K562 (cell line): ENCODE measurements at regions not wholly inside any gene's neighbourhood (a gene's known extent, or its start where the extent isn't known, plus 50 kb on each side); places are given as distances from the start of the nearest gene placed in this dataset.

Experiments
- ATAC-seq: fragments of 200-7000 bp; cut with Tn5 transposase; 3 replicates; pipeline ENCODE4 v1.9.1; 2020; ENCODE audit warnings: moderate library complexity
- BruUV-seq: library from RNA; stranded (reverse); fragments of 400-500 nt; replicated peaks from 2 replicates; lab custom pipeline; 2021; lab: Mats Ljungman, UMichigan
- CTCF ChIA-PET: fragments of 300-600 bp; formaldehyde crosslinking; extraction: SDS; loops from one replicate; lab custom pipeline; 2021; ENCODE audit warnings: low intra/inter-chr PET ratio; lab: Yijun Ruan, JAX
- POLR2A ChIA-PET: fragments of 300-600, 350-650 bp; sonication (Branson Sonifier 250); formaldehyde crosslinking; extraction: SDS; loops from one replicate; lab custom pipeline; 2021; ENCODE audit warnings: antibody characterized with exemption, inconsistent platforms; lab: Yijun Ruan, JAX
- DNase-seq, 4 experiments: peaks; one replicate each; pipeline versions ENCODE4 v3.0.0 to v3.0.0-alpha.2; 2011 to 2018; ENCODE audit warnings: low spot score in 3 of 4, mixed read lengths in 3 of 4; ENCODE audit errors: extremely low read depth in 1 of 4
- FAIRE-seq: peaks from 2 replicates; lab custom pipeline; 2011; peaks lifted over from hg19 to GRCh38; lab: Jason Lieb, UNC
- H2AFZ ChIP-seq: 2 replicates; pipeline ENCODE4 v1.6.0; 2011; ENCODE audit warnings: low read depth, low read length, control low read depth, inconsistent platforms
- H3K27ac ChIP-seq: fragments of 200-600 bp; 3 replicates; pipeline ENCODE4 v1.8.0; 2011; ENCODE audit warnings: low read depth, mild to moderate bottlenecking, control low read depth, inconsistent platforms, low read length, moderate library complexity, mixed read lengths; ENCODE audit errors: extremely low read depth
- H3K27me3 ChIP-seq, 2 experiments: fragments of 300-600 bp in 1 of 2; 2 replicates in 1 of 2; 3 replicates in 1 of 2; pipeline versions ENCODE4 v1.6.0 to v1.8.0; 2011; ENCODE audit warnings: inconsistent platforms in 2 of 2, low read length in 2 of 2, mild to moderate bottlenecking in 1 of 2, mixed read lengths in 1 of 2, moderate library complexity in 1 of 2; ENCODE audit not compliant: control insufficient read depth in 2 of 2, insufficient read depth in 2 of 2
- H3K36me3 ChIP-seq: fragments of 300-600 bp; 3 replicates; pipeline ENCODE4 v1.8.0; 2011; ENCODE audit warnings: mild to moderate bottlenecking, low read length, inconsistent platforms; ENCODE audit not compliant: control insufficient read depth, insufficient read depth
- H3K4me1 ChIP-seq, 2 experiments: fragments of 200-600 bp in 1 of 2; replicated peaks in 1 of 2; 2 replicates in 1 of 2; 3 replicates in 1 of 2; pipeline versions ENCODE4 v1.5.1 to v1.8.0; 2011; ENCODE audit warnings: inconsistent platforms in 2 of 2, low read length in 2 of 2, mild to moderate bottlenecking in 1 of 2, mixed read lengths in 1 of 2, moderate library complexity in 1 of 2; ENCODE audit not compliant: control insufficient read depth in 2 of 2, insufficient read depth in 2 of 2
- H3K4me2 ChIP-seq: 2 replicates; pipeline ENCODE4 v1.6.1; 2011; ENCODE audit warnings: low read length, control low read depth, inconsistent platforms, mixed read lengths; ENCODE audit not compliant: insufficient read depth
- H3K4me3 ChIP-seq: fragments of 200-600 bp; sonication (generic), shearing (Covaris generic); 2 replicates; pipeline ENCODE4 v1.5.1; 2016; ENCODE audit warnings: control low read depth, inconsistent platforms
- H3K79me2 ChIP-seq: fragments of 200-600 bp; 3 replicates; pipeline ENCODE4 v1.8.0; 2011; ENCODE audit warnings: low read length, inconsistent platforms; ENCODE audit not compliant: control insufficient read depth, insufficient read depth
- H3K9ac ChIP-seq, 2 experiments: 2 replicates each; pipeline versions ENCODE4 v1.6.0 to v1.6.1; 2011; ENCODE audit warnings: low read depth in 2 of 2, low read length in 2 of 2, control low read depth in 1 of 2, inconsistent platforms in 1 of 2, mild to moderate bottlenecking in 1 of 2, mixed read lengths in 1 of 2; ENCODE audit not compliant: insufficient read depth in 1 of 2
- H3K9me1 ChIP-seq: one replicate; pipeline ENCODE4 v1.6.0; 2011; ENCODE audit warnings: inconsistent platforms, mild to moderate bottlenecking, low read length, moderate library complexity; ENCODE audit not compliant: control insufficient read depth, insufficient read depth
- H3K9me3 ChIP-seq: replicated peaks from 2 replicates; pipeline ENCODE4 v1.5.1; 2011; ENCODE audit warnings: low read depth, low read length, inconsistent platforms; ENCODE audit not compliant: control insufficient read depth, insufficient read depth
- H4K20me1 ChIP-seq: replicated peaks from 2 replicates; pipeline ENCODE4 v1.6.1; 2011; ENCODE audit warnings: low read length, inconsistent platforms, mixed read lengths; ENCODE audit not compliant: control insufficient read depth, insufficient read depth
- MEIS2 ChIP-seq: fragments of 450-650 bp; IDR thresholded peaks from 2 replicates; pipeline ENCODE4 v1.6.1; 2014; ENCODE audit warnings: mild to moderate bottlenecking; ENCODE audit not compliant: partially characterized antibody
- MTA3 ChIP-seq: fragments of 450-650 bp; formaldehyde crosslinking; IDR thresholded peaks from 2 replicates; pipeline ENCODE4 v1.6.1; 2017; ENCODE audit warnings: mild to moderate bottlenecking, borderline replicate concordance
- PBX2 ChIP-seq, 2 experiments: IDR thresholded peaks in 1 of 2; conservative IDR thresholded peaks in 1 of 2; 2 replicates each; pipeline ENCODE4 v1.6.1; 2016; ENCODE audit warnings: low read depth in 2 of 2, mild to moderate bottlenecking in 1 of 2, missing compliant biosample characterization in 1 of 2, missing genetic modification characterization in 1 of 2, moderate library complexity in 1 of 2
- WGBS: fragments of 100-300 bp; shearing (Covaris generic); methylation state at CpG from one replicate; pipeline ENCODE4 v1.1.6; 2016; ENCODE audit warnings: low coverage, mixed read lengths; ENCODE audit not compliant: insufficient coverage; ENCODE audit errors: missing lambda C conversion rate; 5-methylcytosine and 5-hydroxymethylcytosine counted together
- in situ Hi-C: fragments of 300-500 bp; cut with MboI; formaldehyde crosslinking; loops from 4 replicates; pipeline ENCODE4 v1.15.0; 2018; ENCODE audit warnings: inconsistent platforms, mixed read lengths
- intact Hi-C: fragments of 100-400 bp; cut with micrococcal nuclease; formaldehyde crosslinking; loops from 2 replicates; pipeline ENCODE4 v1.14.2; 2022

- H3K4me2 ChIP-seq = 0 out of 2 replicates have a peak overlapping the region, but pooled peaks have one; percentile 74
- no peaks in the 10 kb centered on the region for H3K9me1 ChIP-seq
- CTCF ChIA-PET = no interaction called here
- no peaks in the 10 kb centered on the region for H3K36me3 ChIP-seq
- no peak overlapping the region for H3K4me3 ChIP-seq
- in situ Hi-C loops = no loop called here
- no peaks in the 10 kb centered on the region for H4K20me1 ChIP-seq
- H3K4me1 ChIP-seq = peaks cover 7 to 8% of the 10 kb centered on the region in 2 experiments; a peak in 3 of 5 replicates
- 21% methylated on average over 3 of the region's 3 CpGs for WGBS
- no peak overlapping the region for H3K27ac ChIP-seq
- no peak for TF ChIP-seq MTA3
- TF ChIP-seq MEIS2 = peak; percentile 72
- TF ChIP-seq PBX2 (CRISPR knock-in tag; IDR thresholded peaks at IDR 0.05; ENCODE audit: low read depth) = no peak
- TF ChIP-seq PBX2 (tag; conservative IDR thresholded peaks at IDR 0.05; ENCODE audit: low read depth) = peak; percentile 35; the same call in 1 of the 2 replicates
- TF ChIP-seq, all 486 proteins: peak for 2
- POLR2A ChIA-PET = interaction anchor here (0.7 to 0.9 kb wide), 2 partner anchors 10 to 46 kb away, joined by 3 read pairs; no protein-coding TSS in a partner anchor
- ATAC-seq (no peak), FAIRE-seq (no peak), DNase-seq (no peak)
- Histone ChIP-seq H3K9ac (no peak overlapping the region), H3K79me2 (no peaks in the 10 kb centered on the region), H3K9me3 (no peaks in the 10 kb centered on the region), H3K27me3 (no peaks in the 10 kb centered on the region; a peak in 1 of 5 replicates), H2AFZ (peak overlapping the region; percentile 48; the same call in 1 of the 2 replicates)
- intact Hi-C loops = no loop called here
- no TSS peak for BruUV-seq
Measured at GRCh38 chr15:67968966-67969365, 85.1 kb upstream of the PIAS1 start.
